Vagina (tissue), 2 donors: ENCODE measurements at regions not wholly inside any gene's neighbourhood (a gene's known extent, or its start where the extent isn't known, plus 50 kb on each side); places are given as distances from the start of the nearest gene placed in this dataset.

Experiments used
- DNase-seq, 2 donors: peaks; one replicate each; pipeline ENCODE4 v3.0.0-alpha.2; 2017; ENCODE audit errors: extremely low spot score in 2 of 2
- H3K27ac ChIP-seq: fragments of 200-600 bp; sonication (generic); one replicate; pipeline ENCODE4 v1.5.1; 2019
- H3K27me3 ChIP-seq: fragments of 200-600 bp; sonication (generic); one replicate; pipeline ENCODE4 v1.5.1; 2019
- H3K36me3 ChIP-seq, 2 donors: fragments of 200-600 bp; sonication (generic); one replicate each; pipeline ENCODE4 v1.5.1; 2017 to 2019
- H3K4me1 ChIP-seq: fragments of 200-600 bp; sonication (generic); one replicate; pipeline ENCODE4 v1.5.1; 2019
- H3K4me3 ChIP-seq, 2 donors: fragments of 200-600 bp; sonication (generic); 1 replicate in 1 of 2; 2 replicates in 1 of 2; pipeline ENCODE4 v1.5.1; 2016 to 2019
- H3K9me3 ChIP-seq: fragments of 200-600 bp; sonication (generic); one replicate; pipeline ENCODE4 v1.5.1; 2019
- POLR2A ChIP-seq, 2 donors: fragments of 450-650 bp; IDR thresholded peaks; one replicate each; pipeline ENCODE4 v1.6.1; 2017; ENCODE audit warnings: antibody characterized with exemption in 2 of 2, mild to moderate bottlenecking in 2 of 2, moderate library complexity in 2 of 2
- POLR2AphosphoS5 ChIP-seq, 2 donors: sonication (generic); formaldehyde crosslinking; IDR thresholded peaks; one replicate each; pipeline ENCODE4 v1.9.0; 2017; ENCODE audit warnings: antibody characterized with exemption in 2 of 2, mild to moderate bottlenecking in 2 of 2, low read depth in 1 of 2; ENCODE audit not compliant: insufficient read depth in 1 of 2
- intact Hi-C: fragments of 100-400 bp; cut with DNase I; formaldehyde crosslinking; loops from one replicate; pipeline ENCODE4 v1.15.1; 2023
- TF ChIP-seq, protein P1 (sequence below), 3 experiments: fragments of 450-650 bp in 2 of 3; fragments of 200-600 bp in 1 of 3; sonication (generic) in 1 of 3; IDR thresholded peaks; one replicate each; pipeline ENCODE4 v1.5.1; 2017 to 2019; ENCODE audit warnings: antibody characterized with exemption in 3 of 3, mild to moderate bottlenecking in 2 of 3, moderate library complexity in 2 of 3

GRCh38 chr6:138637822-138638221, 135.7 kb upstream of the CCDC28A start:
- no peak for TF ChIP-seq POLR2A (IDR thresholded peaks at IDR 0.05)
- TF ChIP-seq POLR2AphosphoS5 (IDR thresholded peaks at IDR 0.05; ENCODE audit: insufficient read depth in 1 of 2, low read depth in 1 of 2), result no peak
- TF ChIP-seq, protein P1, sequence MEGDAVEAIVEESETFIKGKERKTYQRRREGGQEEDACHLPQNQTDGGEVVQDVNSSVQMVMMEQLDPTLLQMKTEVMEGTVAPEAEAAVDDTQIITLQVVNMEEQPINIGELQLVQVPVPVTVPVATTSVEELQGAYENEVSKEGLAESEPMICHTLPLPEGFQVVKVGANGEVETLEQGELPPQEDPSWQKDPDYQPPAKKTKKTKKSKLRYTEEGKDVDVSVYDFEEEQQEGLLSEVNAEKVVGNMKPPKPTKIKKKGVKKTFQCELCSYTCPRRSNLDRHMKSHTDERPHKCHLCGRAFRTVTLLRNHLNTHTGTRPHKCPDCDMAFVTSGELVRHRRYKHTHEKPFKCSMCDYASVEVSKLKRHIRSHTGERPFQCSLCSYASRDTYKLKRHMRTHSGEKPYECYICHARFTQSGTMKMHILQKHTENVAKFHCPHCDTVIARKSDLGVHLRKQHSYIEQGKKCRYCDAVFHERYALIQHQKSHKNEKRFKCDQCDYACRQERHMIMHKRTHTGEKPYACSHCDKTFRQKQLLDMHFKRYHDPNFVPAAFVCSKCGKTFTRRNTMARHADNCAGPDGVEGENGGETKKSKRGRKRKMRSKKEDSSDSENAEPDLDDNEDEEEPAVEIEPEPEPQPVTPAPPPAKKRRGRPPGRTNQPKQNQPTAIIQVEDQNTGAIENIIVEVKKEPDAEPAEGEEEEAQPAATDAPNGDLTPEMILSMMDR (IDR thresholded peaks at IDR 0.05), result no peak
- intact Hi-C loops, result no loop called here
- H3K4me1 ChIP-seq, result no peaks in the 10 kb centered on the region

DNA sequence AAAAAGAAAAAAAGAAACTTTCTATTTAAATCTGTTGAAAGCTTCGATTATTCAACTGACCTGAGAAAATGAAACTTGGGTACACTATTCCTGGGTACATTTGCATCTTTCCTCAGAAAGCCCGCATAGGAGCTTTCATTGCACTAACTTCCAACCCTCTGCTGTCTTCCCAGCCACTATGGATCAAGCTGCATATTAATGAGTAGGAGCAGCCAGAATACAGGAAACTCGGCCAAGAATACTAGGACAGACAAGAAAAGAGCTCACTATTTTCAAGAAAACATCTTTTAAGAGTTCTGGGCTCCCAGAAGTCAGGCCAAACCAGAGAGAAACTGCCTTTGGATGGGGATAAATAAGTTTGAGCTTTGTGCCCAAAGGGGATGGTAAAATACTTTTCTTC, 135.0 kb upstream of the CCDC28A start:
- H3K4me1 ChIP-seq, result no peaks in the 10 kb centered on the region
- no peak for TF ChIP-seq POLR2A (IDR thresholded peaks at IDR 0.05)
- TF ChIP-seq, protein P1 (IDR thresholded peaks at IDR 0.05), result no peak
- no peak for TF ChIP-seq POLR2AphosphoS5 (IDR thresholded peaks at IDR 0.05; ENCODE audit: insufficient read depth in 1 of 2, low read depth in 1 of 2)
- intact Hi-C loops, result no loop called here
- no peak overlapping the region for H3K27ac ChIP-seq
- H3K27me3 ChIP-seq, result no peaks in the 10 kb centered on the region
- no peaks in the 10 kb centered on the region for H3K36me3 ChIP-seq
- H3K9me3 ChIP-seq, result no peaks in the 10 kb centered on the region
- DNase-seq, result no peak
- no peak overlapping the region for H3K4me3 ChIP-seq

More at GRCh38 chr6:138637822-138638221, 135.7 kb upstream of the CCDC28A start:
- Histone ChIP-seq H3K27me3 (no peaks in the 10 kb centered on the region), H3K36me3 (no peaks in the 10 kb centered on the region), H3K27ac (no peak overlapping the region), H3K4me3 (no peak overlapping the region), H3K9me3 (no peaks in the 10 kb centered on the region)
- DNase-seq, result no peak

DNA sequence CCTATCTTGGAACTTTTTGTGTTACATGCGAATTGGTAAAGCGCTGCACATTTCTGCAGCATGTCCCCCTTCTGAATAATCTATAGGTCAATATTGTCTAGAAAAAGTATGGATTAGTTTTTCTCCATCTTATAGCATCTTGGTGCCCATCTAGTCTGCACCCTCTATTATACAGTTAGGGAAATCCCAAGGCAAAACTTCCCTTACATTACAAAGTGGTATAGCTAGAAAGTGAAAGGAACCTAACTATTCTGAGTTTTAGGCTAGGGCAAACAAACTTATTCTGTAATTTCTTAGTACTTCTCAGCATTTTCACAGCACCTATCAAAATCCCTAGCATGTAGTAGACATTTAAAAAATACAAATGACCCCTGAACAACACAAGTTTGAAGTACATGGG, 133.5 kb upstream of the CCDC28A start:
- H3K36me3 ChIP-seq, result no peaks in the 10 kb centered on the region
- H3K27me3 ChIP-seq, result no peaks in the 10 kb centered on the region
- H3K27ac ChIP-seq, result no peak overlapping the region
- H3K4me1 ChIP-seq, result no peaks in the 10 kb centered on the region
- no peaks in the 10 kb centered on the region for H3K9me3 ChIP-seq
- TF ChIP-seq POLR2AphosphoS5 (IDR thresholded peaks at IDR 0.05; ENCODE audit: insufficient read depth in 1 of 2, low read depth in 1 of 2) (no peak), POLR2A (IDR thresholded peaks at IDR 0.05) (no peak)
- TF ChIP-seq, protein P1 (IDR thresholded peaks at IDR 0.05), result no peak
- intact Hi-C loops, result no loop called here
- H3K4me3 ChIP-seq, result no peak overlapping the region
- DNase-seq, result no peak

- H3K4me3 ChIP-seq, result no peak overlapping the region
- TF ChIP-seq POLR2A (IDR thresholded peaks at IDR 0.05) (no peak), POLR2AphosphoS5 (IDR thresholded peaks at IDR 0.05; ENCODE audit: insufficient read depth in 1 of 2, low read depth in 1 of 2) (no peak)
- TF ChIP-seq, protein P1 (IDR thresholded peaks at IDR 0.05), result no peak
- no peaks in the 10 kb centered on the region for H3K9me3 ChIP-seq
- H3K27me3 ChIP-seq, result no peaks in the 10 kb centered on the region
- no peak for DNase-seq
- no peak overlapping the region for H3K27ac ChIP-seq
- intact Hi-C loops, result no loop called here
- no peaks in the 10 kb centered on the region for H3K36me3 ChIP-seq
- H3K4me1 ChIP-seq, result no peaks in the 10 kb centered on the region
Measured at GRCh38 chr6:138643210-138643609, 130.4 kb upstream of the CCDC28A start.

DNA sequence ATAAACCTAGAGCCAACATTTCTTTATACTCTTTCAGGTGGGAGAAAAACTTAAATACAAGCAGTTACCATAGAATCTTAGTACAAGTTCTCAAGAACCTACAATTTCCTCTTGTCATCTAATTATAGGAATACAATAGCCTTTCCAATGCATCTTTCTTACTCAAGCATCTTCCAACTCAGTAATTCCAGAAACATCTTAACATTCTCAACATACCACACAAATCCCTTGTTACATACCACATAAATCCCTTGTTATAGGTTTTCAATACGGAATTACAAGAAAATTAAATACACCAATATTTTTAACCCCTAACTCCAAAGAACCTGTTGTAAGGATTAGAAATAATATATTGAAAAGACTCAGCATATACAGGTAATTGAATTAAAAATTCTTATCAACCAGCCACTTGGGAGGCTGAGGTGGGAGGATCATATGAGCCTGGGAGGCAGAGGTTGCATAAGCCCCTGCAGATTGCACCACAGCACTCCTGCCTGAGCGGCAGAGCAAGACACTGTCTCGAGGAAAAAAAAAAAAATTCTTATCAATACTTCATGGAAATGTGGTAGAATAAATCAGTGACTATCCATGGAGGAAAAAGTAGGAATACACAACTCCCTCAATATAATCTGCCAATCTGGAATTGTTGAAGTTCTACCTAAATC, 127.5 kb upstream of the CCDC28A start:
- intact Hi-C loops, result no loop called here
- no peak for DNase-seq
- Histone ChIP-seq H3K4me3 (no peak overlapping the region), H3K4me1 (no peaks in the 10 kb centered on the region), H3K9me3 (no peaks in the 10 kb centered on the region), H3K27me3 (no peaks in the 10 kb centered on the region), H3K36me3 (no peaks in the 10 kb centered on the region), H3K27ac (no peak overlapping the region)
- TF ChIP-seq POLR2A (IDR thresholded peaks at IDR 0.05), result no peak
- TF ChIP-seq, protein P1 (IDR thresholded peaks at IDR 0.05), result no peak
- TF ChIP-seq POLR2AphosphoS5 (IDR thresholded peaks at IDR 0.05; ENCODE audit: insufficient read depth in 1 of 2, low read depth in 1 of 2), result no peak
